PC-9 (cell line): ENCODE measurements at regions not wholly inside any gene's neighbourhood (a gene's known extent, or its start where the extent isn't known, plus 50 kb on each side); places are given as distances from the start of the nearest gene placed in this dataset.

Source experiments
- BruUV-seq: library from RNA; stranded (reverse); fragments of 400-500 nt; replicated peaks from 2 replicates; lab custom pipeline; 2021; lab: Mats Ljungman, UMichigan
- CTCF ChIA-PET: fragments of 300-600 bp; sonication (Branson Sonifier 250); formaldehyde crosslinking; loops from one replicate; lab custom pipeline; 2022; ENCODE audit warnings: antibody characterized with exemption; lab: Charles Lee
- POLR2A ChIA-PET: fragments of 300-600 bp; sonication (Branson Sonifier 250); formaldehyde crosslinking; loops from one replicate; lab custom pipeline; 2022; ENCODE audit warnings: antibody characterized with exemption; ENCODE audit not compliant: unreplicated experiment; lab: Charles Lee
- DNase-seq, 2 experiments: peaks; one replicate each; pipeline versions ENCODE4 v3.0.0 to v3.0.0-alpha.2; 2015 to 2022; ENCODE audit warnings: mixed read lengths in 1 of 2
- H2AFZ ChIP-seq: fragments of 200-600 bp; sonication (generic); 2 replicates; pipeline ENCODE4 v1.8.1; 2017; ENCODE audit warnings: antibody characterized with exemption
- H3F3A ChIP-seq: fragments of 200-600 bp; sonication (generic); 2 replicates; pipeline ENCODE4 v1.8.1; 2017; ENCODE audit warnings: antibody characterized with exemption, mild to moderate bottlenecking, low read depth; ENCODE audit not compliant: insufficient read depth
- H3K27ac ChIP-seq: fragments of 200-600 bp; sonication (generic); 2 replicates; pipeline ENCODE4 v1.6.1; 2016; ENCODE audit warnings: mixed run types
- H3K27me3 ChIP-seq: fragments of 200-600 bp; sonication (generic); 2 replicates; pipeline ENCODE4 v1.6.1; 2016; ENCODE audit warnings: low read depth, mixed run types; ENCODE audit not compliant: insufficient read depth
- H3K36me3 ChIP-seq: fragments of 200-600 bp; sonication (generic); 2 replicates; pipeline ENCODE4 v1.6.1; 2016; ENCODE audit warnings: low read depth, mixed run types
- H3K4me1 ChIP-seq: fragments of 200-600 bp; sonication (generic); replicated peaks from 2 replicates; pipeline ENCODE4 v1.6.1; 2016; ENCODE audit warnings: mixed run types; ENCODE audit not compliant: insufficient read depth
- H3K4me2 ChIP-seq: fragments of 200-600 bp; sonication (generic); 2 replicates; pipeline ENCODE4 v1.6.1; 2017; ENCODE audit warnings: mixed run types
- H3K4me3 ChIP-seq: fragments of 200-600 bp; sonication (generic); 2 replicates; pipeline ENCODE4 v1.6.1; 2016; ENCODE audit warnings: mixed run types
- H3K79me2 ChIP-seq: fragments of 200-600 bp; sonication (generic); 2 replicates; pipeline ENCODE4 v1.6.1; 2017; ENCODE audit warnings: low read depth, mixed run types
- H3K9me2 ChIP-seq: fragments of 200-600 bp; sonication (generic); 2 replicates; pipeline ENCODE4 v1.8.1; 2017; ENCODE audit warnings: mild to moderate bottlenecking; ENCODE audit not compliant: insufficient read depth
- H3K9me3 ChIP-seq: fragments of 200-600 bp; sonication (generic); 2 replicates; pipeline ENCODE4 v1.8.1; 2016; ENCODE audit warnings: low read depth; ENCODE audit not compliant: insufficient read depth
- H4K20me1 ChIP-seq: fragments of 200-600 bp; sonication (generic); 2 replicates; pipeline ENCODE4 v1.8.1; 2017; ENCODE audit not compliant: insufficient read depth
- EZH2 ChIP-seq: fragments of 200-600 bp; sonication (generic); IDR thresholded peaks from 2 replicates; pipeline ENCODE4 v1.8.0; 2017; ENCODE audit warnings: antibody characterized with exemption, low read depth
- intact Hi-C: fragments of 100-400 bp; cut with micrococcal nuclease; formaldehyde crosslinking; loops from one replicate; pipeline ENCODE4 v1.10.0; 2022; ENCODE audit not compliant: unreplicated experiment
- TF ChIP-seq, protein P1 (sequence below): fragments of 200-600 bp; sonication (generic); conservative IDR thresholded peaks from 2 replicates; pipeline ENCODE4 v1.6.1; 2017; ENCODE audit warnings: mixed run types, antibody characterized with exemption, mild to moderate bottlenecking, moderate library complexity

DNA sequence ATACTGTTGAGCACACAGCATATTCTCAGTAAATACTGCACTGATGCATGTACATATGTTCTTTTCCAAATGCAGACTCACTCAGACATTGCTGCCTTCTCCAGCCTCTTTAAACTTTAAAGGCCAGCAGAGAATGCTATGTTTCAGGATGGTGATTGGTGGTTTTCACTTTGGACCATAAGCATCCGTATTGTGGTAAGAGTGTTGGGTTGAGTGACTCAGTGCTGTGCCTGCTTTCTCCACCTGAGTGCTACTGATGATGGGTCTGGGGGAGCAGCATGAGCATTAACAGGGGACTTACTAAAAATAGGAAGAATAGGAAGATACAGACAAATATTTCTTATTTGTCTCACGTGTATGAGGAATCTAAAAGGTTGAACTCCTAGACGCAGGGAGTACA, 56.3 kb upstream of the ZNF92 start:
- H3K4me2 ChIP-seq: no peak overlapping the region
- no peaks in the 10 kb centered on the region for H3K36me3 ChIP-seq
- H3K4me1 ChIP-seq: no peaks in the 10 kb centered on the region
- no peaks in the 10 kb centered on the region for H4K20me1 ChIP-seq
- H3K27ac ChIP-seq: no peak overlapping the region
- no peaks in the 10 kb centered on the region for H3K9me3 ChIP-seq
- H3F3A ChIP-seq: no peaks in the 10 kb centered on the region
- no peaks in the 10 kb centered on the region for H3K27me3 ChIP-seq
- POLR2A ChIA-PET: no interaction called here
- H2AFZ ChIP-seq: no peak overlapping the region
- intact Hi-C loops: no loop called here
- no peaks in the 10 kb centered on the region for H3K9me2 ChIP-seq
- CTCF ChIA-PET: no interaction called here
- H3K4me3 ChIP-seq: no peak overlapping the region
- BruUV-seq: no TSS peak
- no peak for TF ChIP-seq EZH2
- TF ChIP-seq, protein P1, sequence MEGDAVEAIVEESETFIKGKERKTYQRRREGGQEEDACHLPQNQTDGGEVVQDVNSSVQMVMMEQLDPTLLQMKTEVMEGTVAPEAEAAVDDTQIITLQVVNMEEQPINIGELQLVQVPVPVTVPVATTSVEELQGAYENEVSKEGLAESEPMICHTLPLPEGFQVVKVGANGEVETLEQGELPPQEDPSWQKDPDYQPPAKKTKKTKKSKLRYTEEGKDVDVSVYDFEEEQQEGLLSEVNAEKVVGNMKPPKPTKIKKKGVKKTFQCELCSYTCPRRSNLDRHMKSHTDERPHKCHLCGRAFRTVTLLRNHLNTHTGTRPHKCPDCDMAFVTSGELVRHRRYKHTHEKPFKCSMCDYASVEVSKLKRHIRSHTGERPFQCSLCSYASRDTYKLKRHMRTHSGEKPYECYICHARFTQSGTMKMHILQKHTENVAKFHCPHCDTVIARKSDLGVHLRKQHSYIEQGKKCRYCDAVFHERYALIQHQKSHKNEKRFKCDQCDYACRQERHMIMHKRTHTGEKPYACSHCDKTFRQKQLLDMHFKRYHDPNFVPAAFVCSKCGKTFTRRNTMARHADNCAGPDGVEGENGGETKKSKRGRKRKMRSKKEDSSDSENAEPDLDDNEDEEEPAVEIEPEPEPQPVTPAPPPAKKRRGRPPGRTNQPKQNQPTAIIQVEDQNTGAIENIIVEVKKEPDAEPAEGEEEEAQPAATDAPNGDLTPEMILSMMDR: no peak
- DNase-seq: no peak
- H3K79me2 ChIP-seq: no peaks in the 10 kb centered on the region

DNA sequence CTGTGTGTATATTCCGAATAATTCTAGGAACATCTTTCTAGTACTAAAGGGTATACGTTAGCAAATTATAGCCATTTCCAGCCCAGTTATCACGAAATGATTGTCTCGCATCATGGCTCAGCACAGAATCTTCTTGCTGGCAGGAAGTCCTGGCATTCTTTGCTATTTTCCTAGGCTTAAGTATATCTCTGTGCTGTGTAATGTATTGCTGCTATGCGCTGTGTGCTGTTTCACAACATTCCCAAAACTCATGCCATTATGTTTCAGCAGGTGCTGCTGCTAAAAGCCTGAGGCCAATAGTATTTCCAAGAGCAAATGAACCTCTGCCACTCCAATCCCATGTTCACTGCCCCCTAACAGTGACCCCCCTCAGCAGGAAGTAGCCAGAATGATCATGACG, 62.9 kb upstream of the ZNF92 start:
- no peak overlapping the region for H3K27ac ChIP-seq
- no peaks in the 10 kb centered on the region for H3K79me2 ChIP-seq
- no peak overlapping the region for H2AFZ ChIP-seq
- H3K9me2 ChIP-seq: no peaks in the 10 kb centered on the region
- no peaks in the 10 kb centered on the region for H3K4me1 ChIP-seq
- no TSS peak for BruUV-seq
- no peaks in the 10 kb centered on the region for H3F3A ChIP-seq
- H3K4me2 ChIP-seq: no peak overlapping the region
- peaks cover 7% of the 10 kb centered on the region; the same call in 1 of the 2 replicates for H3K27me3 ChIP-seq
- ChIA-PET CTCF (no interaction called here), POLR2A (no interaction called here)
- no peak overlapping the region for H3K4me3 ChIP-seq
- H3K9me3 ChIP-seq: no peaks in the 10 kb centered on the region
- DNase-seq: no peak
- no peak for TF ChIP-seq EZH2
- no peaks in the 10 kb centered on the region for H3K36me3 ChIP-seq
- intact Hi-C loops: no loop called here
- H4K20me1 ChIP-seq: no peaks in the 10 kb centered on the region

DNA sequence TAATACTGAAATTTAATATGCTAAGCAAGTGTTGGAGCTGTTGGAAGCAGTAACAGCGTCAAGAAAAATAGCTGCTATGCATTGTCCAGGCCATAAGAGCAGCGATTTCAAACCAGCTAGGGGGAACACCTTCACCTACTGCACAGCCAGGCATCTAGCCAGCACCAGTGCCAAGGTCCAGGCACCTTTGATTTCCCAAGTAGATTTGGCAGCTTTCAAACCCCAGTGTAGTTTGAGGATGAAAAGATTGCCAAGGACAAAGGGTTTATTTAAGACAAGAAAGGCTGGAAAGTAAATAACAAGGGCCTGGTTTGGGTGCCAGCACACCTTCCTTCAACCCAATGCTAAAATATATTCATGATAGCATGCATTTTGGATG, 65.4 kb upstream of the ZNF92 start:
- CTCF ChIA-PET: no interaction called here
- H3K9me3 ChIP-seq: no peaks in the 10 kb centered on the region
- no peak for DNase-seq
- no peaks in the 10 kb centered on the region for H3K9me2 ChIP-seq
- H3K27me3 ChIP-seq: peaks cover 7% of the 10 kb centered on the region; the same call in 1 of the 2 replicates
- POLR2A ChIA-PET: no interaction called here
- H3K36me3 ChIP-seq: no peaks in the 10 kb centered on the region
- TF ChIP-seq, protein P1: no peak
- TF ChIP-seq EZH2: no peak
- H3F3A ChIP-seq: no peaks in the 10 kb centered on the region
- H3K4me1 ChIP-seq: no peaks in the 10 kb centered on the region
- no peak overlapping the region for H3K27ac ChIP-seq
- no peak overlapping the region for H2AFZ ChIP-seq
- H3K4me3 ChIP-seq: no peak overlapping the region
- no peaks in the 10 kb centered on the region for H4K20me1 ChIP-seq
- intact Hi-C loops: no loop called here
- no peaks in the 10 kb centered on the region for H3K79me2 ChIP-seq
- no TSS peak for BruUV-seq
- no peak overlapping the region for H3K4me2 ChIP-seq
